GM23248 (cell line): ENCODE measurements at regions not wholly inside any gene's neighbourhood (a gene's known extent, or its start where the extent isn't known, plus 50 kb on each side); places are given as distances from the start of the nearest gene placed in this dataset.

Source experiments
- DNase-seq: peaks from one replicate; pipeline ENCODE4 v3.0.0-alpha.2; 2015
- H2AFZ ChIP-seq: fragments of 200-600 bp; sonication (generic); 2 replicates; pipeline ENCODE4 v1.6.1; 2016; ENCODE audit warnings: antibody characterized with exemption
- H3F3A ChIP-seq: fragments of 200-600 bp; sonication (generic); 2 replicates; pipeline ENCODE4 v1.6.1; 2016; ENCODE audit warnings: mild to moderate bottlenecking, antibody characterized with exemption, mixed run types; ENCODE audit not compliant: insufficient read depth
- H3K27ac ChIP-seq: fragments of 200-600 bp; sonication (generic); 2 replicates; pipeline ENCODE4 v1.5.1; 2016; ENCODE audit warnings: mild to moderate bottlenecking
- H3K27me3 ChIP-seq: fragments of 200-600 bp; sonication (generic); replicated peaks from 2 replicates; pipeline ENCODE4 v1.6.1; 2016; ENCODE audit warnings: mild to moderate bottlenecking; ENCODE audit not compliant: insufficient read depth
- H3K36me3 ChIP-seq: fragments of 200-600 bp; sonication (generic); 2 replicates; pipeline ENCODE4 v1.6.1; 2016; ENCODE audit warnings: low read depth, mild to moderate bottlenecking
- H3K4me1 ChIP-seq: fragments of 200-600 bp; sonication (generic); 2 replicates; pipeline ENCODE4 v1.6.1; 2016; ENCODE audit warnings: mild to moderate bottlenecking; ENCODE audit not compliant: insufficient read depth
- H3K4me2 ChIP-seq: fragments of 200-600 bp; sonication (generic); one replicate; pipeline ENCODE4 v1.6.1; 2016; ENCODE audit warnings: mild to moderate bottlenecking; ENCODE audit not compliant: unreplicated experiment
- H3K4me3 ChIP-seq: fragments of 200-600 bp; sonication (generic); 2 replicates; pipeline ENCODE4 v1.5.1; 2016; ENCODE audit warnings: mild to moderate bottlenecking
- H3K79me2 ChIP-seq: fragments of 200-600 bp; sonication (generic); 2 replicates; pipeline ENCODE4 v1.6.1; 2016; ENCODE audit warnings: mild to moderate bottlenecking; ENCODE audit not compliant: insufficient read depth
- H3K9ac ChIP-seq: fragments of 200-600 bp; sonication (generic); 2 replicates; pipeline ENCODE4 v1.6.1; 2016; ENCODE audit warnings: mild to moderate bottlenecking
- H3K9me2 ChIP-seq: fragments of 200-600 bp; sonication (generic); 2 replicates; pipeline ENCODE4 v1.6.1; 2016; ENCODE audit warnings: mixed run types, mild to moderate bottlenecking, moderate library complexity; ENCODE audit not compliant: insufficient read depth
- H3K9me3 ChIP-seq: fragments of 200-600 bp; sonication (generic); one replicate; pipeline ENCODE4 v1.6.1; 2017; ENCODE audit warnings: low read depth
- H4K20me1 ChIP-seq: fragments of 200-600 bp; sonication (generic); 2 replicates; pipeline ENCODE4 v1.6.0; 2016; ENCODE audit not compliant: insufficient read depth
- EZH2 ChIP-seq: fragments of 200-600 bp; sonication (generic); IDR thresholded peaks from 2 replicates; pipeline ENCODE4 v1.6.1; 2018; ENCODE audit warnings: antibody characterized with exemption, mild to moderate bottlenecking; ENCODE audit not compliant: insufficient read depth, poor library complexity, severe bottlenecking
- EZH2phosphoT487 ChIP-seq: fragments of 200-600 bp; sonication (generic); IDR thresholded peaks from 2 replicates; pipeline ENCODE4 v1.6.1; 2018; ENCODE audit warnings: antibody characterized with exemption, moderate library complexity, mild to moderate bottlenecking, low read depth; ENCODE audit not compliant: insufficient read depth
- WGBS, 2 experiments: methylation state at CpG; one replicate each; pipeline ENCODE4 v1.1.6; 2015 to 2017; ENCODE audit warnings: low lambda C conversion rate in 2 of 2, low coverage in 1 of 2; ENCODE audit errors: missing lambda C conversion rate in 2 of 2; 5-methylcytosine and 5-hydroxymethylcytosine counted together
- in situ Hi-C: fragments of 300-500 bp; cut with MboI; formaldehyde crosslinking; loops from 2 replicates; pipeline ENCODE4 v1.15.0; 2020

GRCh38 chr2:35337922-35338321 lies 1017.7 kb upstream of the CRIM1 start:
- H3K79me2 ChIP-seq: no peaks in the 10 kb centered on the region
- H2AFZ ChIP-seq: no peak overlapping the region
- no peaks in the 10 kb centered on the region for H3K4me1 ChIP-seq
- no peak for TF ChIP-seq EZH2phosphoT487
- TF ChIP-seq EZH2: no peak
- H3K4me2 ChIP-seq: no peak overlapping the region
- WGBS, 2 experiments: 50 to 72% methylated on average over 2 of the region's 2 CpGs
- no peaks in the 10 kb centered on the region for H3K27me3 ChIP-seq
- H3K9ac ChIP-seq: no peak overlapping the region
- H3K36me3 ChIP-seq: no peaks in the 10 kb centered on the region
- no peaks in the 10 kb centered on the region for H3K9me2 ChIP-seq
- no peaks in the 10 kb centered on the region for H3F3A ChIP-seq
- H3K4me3 ChIP-seq: no peak overlapping the region
- H4K20me1 ChIP-seq: no peaks in the 10 kb centered on the region
- no peaks in the 10 kb centered on the region for H3K9me3 ChIP-seq
- DNase-seq: no peak
- in situ Hi-C loops: no loop called here
- no peak overlapping the region for H3K27ac ChIP-seq

GRCh38 chr2:35314049-35314448 lies 1041.5 kb upstream of the CRIM1 start:
- no peaks in the 10 kb centered on the region for H3F3A ChIP-seq
- H3K36me3 ChIP-seq: no peaks in the 10 kb centered on the region
- DNase-seq: no peak
- in situ Hi-C loops: no loop called here
- H3K9me3 ChIP-seq: no peaks in the 10 kb centered on the region
- no peak overlapping the region for H2AFZ ChIP-seq
- H3K79me2 ChIP-seq: no peaks in the 10 kb centered on the region
- no peak overlapping the region for H3K4me2 ChIP-seq
- H3K27ac ChIP-seq: no peak overlapping the region
- H3K9me2 ChIP-seq: no peaks in the 10 kb centered on the region
- no peak overlapping the region for H3K4me3 ChIP-seq
- no peak overlapping the region for H3K9ac ChIP-seq
- H4K20me1 ChIP-seq: no peaks in the 10 kb centered on the region
- TF ChIP-seq EZH2phosphoT487 (no peak), EZH2 (no peak)
- H3K4me1 ChIP-seq: no peaks in the 10 kb centered on the region
- no peaks in the 10 kb centered on the region for H3K27me3 ChIP-seq
- 11 to 19% methylated on average over 1 of the region's 1 CpG for WGBS, 2 experiments

- TF ChIP-seq EZH2phosphoT487: no peak
- no peak for TF ChIP-seq EZH2
- H3K9ac ChIP-seq: no peak overlapping the region
- no peaks in the 10 kb centered on the region for H3K36me3 ChIP-seq
- no peaks in the 10 kb centered on the region for H3F3A ChIP-seq
- H3K79me2 ChIP-seq: no peaks in the 10 kb centered on the region
- no peaks in the 10 kb centered on the region for H3K9me3 ChIP-seq
- no peaks in the 10 kb centered on the region for H3K27me3 ChIP-seq
- no peaks in the 10 kb centered on the region for H3K9me2 ChIP-seq
- H4K20me1 ChIP-seq: no peaks in the 10 kb centered on the region
- H2AFZ ChIP-seq: no peak overlapping the region
- no peak overlapping the region for H3K27ac ChIP-seq
- no peak overlapping the region for H3K4me3 ChIP-seq
- in situ Hi-C loops: no loop called here
- H3K4me2 ChIP-seq: no peak overlapping the region
- no peaks in the 10 kb centered on the region for H3K4me1 ChIP-seq
- no peak for DNase-seq
- WGBS, 2 experiments: 25 to 27% methylated on average over 1 of the region's 1 CpG
Measured at GRCh38 chr2:35301369-35301768, 1054.2 kb upstream of the CRIM1 start.

- H2AFZ ChIP-seq: no peak overlapping the region
- H3K9me2 ChIP-seq: no peaks in the 10 kb centered on the region
- H4K20me1 ChIP-seq: no peaks in the 10 kb centered on the region
- no peaks in the 10 kb centered on the region for H3K27me3 ChIP-seq
- H3K9me3 ChIP-seq: no peaks in the 10 kb centered on the region
- H3K9ac ChIP-seq: no peak overlapping the region
- no peak overlapping the region for H3K4me2 ChIP-seq
- no peak overlapping the region for H3K4me3 ChIP-seq
- DNase-seq: peak; percentile 1
- in situ Hi-C loops: no loop called here
- H3K36me3 ChIP-seq: no peaks in the 10 kb centered on the region
- H3K79me2 ChIP-seq: no peaks in the 10 kb centered on the region
- H3F3A ChIP-seq: no peaks in the 10 kb centered on the region
- TF ChIP-seq EZH2phosphoT487: no peak
- TF ChIP-seq EZH2: no peak
- H3K4me1 ChIP-seq: no peaks in the 10 kb centered on the region
- 6 to 15% methylated on average over 4 of the region's 4 CpGs for WGBS, 2 experiments
- H3K27ac ChIP-seq: no peak overlapping the region
Measured at GRCh38 chr2:35298493-35298892, 1057.1 kb upstream of the CRIM1 start.

- Histone ChIP-seq H3K27ac (no peak overlapping the region), H3F3A (no peaks in the 10 kb centered on the region), H3K4me3 (no peak overlapping the region), H2AFZ (no peak overlapping the region), H3K27me3 (no peaks in the 10 kb centered on the region), H3K79me2 (no peaks in the 10 kb centered on the region), H3K36me3 (no peaks in the 10 kb centered on the region), H3K4me1 (no peaks in the 10 kb centered on the region), H3K9me2 (no peaks in the 10 kb centered on the region), H3K4me2 (no peak overlapping the region), H3K9me3 (no peaks in the 10 kb centered on the region), H4K20me1 (no peaks in the 10 kb centered on the region), H3K9ac (no peak overlapping the region)
- no peak for DNase-seq
- in situ Hi-C loops: no loop called here
- no peak for TF ChIP-seq EZH2
- no peak for TF ChIP-seq EZH2phosphoT487
- WGBS, 2 experiments: 34 to 37% methylated on average over 4 of the region's 4 CpGs
Measured at GRCh38 chr2:35297403-35297802, 1058.2 kb upstream of the CRIM1 start.
